ENCODE measurements at regions not wholly inside any gene's neighbourhood (a gene's known extent, or its start where the extent isn't known, plus 50 kb on each side); places are given as distances from the start of the nearest gene placed in this dataset.

- TF ChIP-seq REST (IDR thresholded peaks at IDR 0.05; ENCODE audit: insufficient read depth in 1 of 2, low read depth in 2 of 2, low read length in 2 of 2) (no peak), POLR2AphosphoS5 (IDR thresholded peaks at IDR 0.05; ENCODE audit: low read depth, low read length) (no peak), FOXP2 (optimal IDR thresholded peaks at IDR 0.05; ENCODE audit: borderline replicate concordance, extremely low read depth, extremely low read length, insufficient read depth) (no peak), SIN3A (IDR thresholded peaks at IDR 0.05; ENCODE audit: borderline replicate concordance, insufficient read depth, low read length) (no peak), TAF1 (IDR thresholded peaks at IDR 0.05; ENCODE audit: borderline replicate concordance, insufficient read depth, low read length) (no peak)
Observed at GRCh38 chr5:6812800-6813731, 99.8 kb downstream of the TENT4A start.

GRCh38 chr5:6814816-6815215, 101.6 kb downstream of the TENT4A start:
- TF ChIP-seq POLR2AphosphoS5 (IDR thresholded peaks at IDR 0.05; ENCODE audit: low read depth, low read length), result no peak
- no peak for TF ChIP-seq REST (IDR thresholded peaks at IDR 0.05; ENCODE audit: insufficient read depth in 1 of 2, low read depth in 2 of 2, low read length in 2 of 2)
- no peak for TF ChIP-seq TAF1 (IDR thresholded peaks at IDR 0.05; ENCODE audit: borderline replicate concordance, insufficient read depth, low read length)
- TF ChIP-seq SIN3A (IDR thresholded peaks at IDR 0.05; ENCODE audit: borderline replicate concordance, insufficient read depth, low read length), result no peak
- no peak for TF ChIP-seq FOXP2 (optimal IDR thresholded peaks at IDR 0.05; ENCODE audit: borderline replicate concordance, extremely low read depth, extremely low read length, insufficient read depth)

- TF ChIP-seq TAF1 (IDR thresholded peaks at IDR 0.05; ENCODE audit: borderline replicate concordance, insufficient read depth, low read length), result no peak
- no peak for TF ChIP-seq SIN3A (IDR thresholded peaks at IDR 0.05; ENCODE audit: borderline replicate concordance, insufficient read depth, low read length)
- TF ChIP-seq REST (IDR thresholded peaks at IDR 0.05; ENCODE audit: insufficient read depth in 1 of 2, low read depth in 2 of 2, low read length in 2 of 2), result no peak
- TF ChIP-seq POLR2AphosphoS5 (IDR thresholded peaks at IDR 0.05; ENCODE audit: low read depth, low read length), result no peak
- no peak for TF ChIP-seq FOXP2 (optimal IDR thresholded peaks at IDR 0.05; ENCODE audit: borderline replicate concordance, extremely low read depth, extremely low read length, insufficient read depth)
Observed at GRCh38 chr5:6818594-6819511, 105.6 kb downstream of the TENT4A start.

- TF ChIP-seq SIN3A (IDR thresholded peaks at IDR 0.05; ENCODE audit: borderline replicate concordance, insufficient read depth, low read length) (no peak), POLR2AphosphoS5 (IDR thresholded peaks at IDR 0.05; ENCODE audit: low read depth, low read length) (no peak), FOXP2 (optimal IDR thresholded peaks at IDR 0.05; ENCODE audit: borderline replicate concordance, extremely low read depth, extremely low read length, insufficient read depth) (no peak), REST (IDR thresholded peaks at IDR 0.05; ENCODE audit: insufficient read depth in 1 of 2, low read depth in 2 of 2, low read length in 2 of 2) (no peak), TAF1 (IDR thresholded peaks at IDR 0.05; ENCODE audit: borderline replicate concordance, insufficient read depth, low read length) (no peak)
Observed at GRCh38 chr5:6819521-6819920, 106.3 kb downstream of the TENT4A start.
